CD4-positive, alpha-beta T cell (primary cell): ENCODE measurements at regions not wholly inside any gene's neighbourhood (a gene's known extent, or its start where the extent isn't known, plus 50 kb on each side); places are given as distances from the start of the nearest gene placed in this dataset.

ENCODE experiments used
- ATAC-seq: fragments of 200-7000 bp; cut with Tn5 transposase; one replicate; pipeline ENCODE4 v1.10.0; 2022; ENCODE audit warnings: mild to moderate bottlenecking; ENCODE audit not compliant: poor library complexity
- CTCF ChIA-PET: fragments of 350-600 bp; sonication (Branson Sonifier 250); formaldehyde crosslinking; loops from one replicate; lab custom pipeline; 2021; ENCODE audit warnings: antibody characterized with exemption, inconsistent platforms; lab: Charles Lee
- POLR2A ChIA-PET: fragments of 350-600 bp; sonication (Branson Sonifier 250); formaldehyde crosslinking; loops from one replicate; lab custom pipeline; 2021; ENCODE audit warnings: antibody characterized with exemption, inconsistent platforms; lab: Charles Lee
- DNase-seq, 14 experiments: peaks; one replicate each; pipeline ENCODE4 v3.0.0-alpha.2; 2013 to 2020; ENCODE audit warnings: mixed read lengths in 2 of 14
- H3K27ac ChIP-seq, 2 donors: one replicate each; pipeline versions ENCODE4 v1.5.1 to v1.7.0; 2013; ENCODE audit warnings: low read length in 2 of 2, low read depth in 1 of 2, mild to moderate bottlenecking in 1 of 2
- H3K27me3 ChIP-seq, 2 experiments: 1 replicate in 1 of 2; 2 replicates in 1 of 2; pipeline versions ENCODE4 v1.6.1 to v1.7.0; 2013; ENCODE audit warnings: low read length in 2 of 2, control low read depth in 1 of 2, mild to moderate bottlenecking in 1 of 2, moderate library complexity in 1 of 2; ENCODE audit not compliant: insufficient read depth in 2 of 2, control insufficient read depth in 1 of 2
- H3K36me3 ChIP-seq: one replicate; pipeline ENCODE4 v1.6.1; 2013; ENCODE audit warnings: low read length, control low read depth; ENCODE audit not compliant: insufficient read depth
- H3K4me1 ChIP-seq: one replicate; pipeline ENCODE4 v1.6.1; 2013; ENCODE audit warnings: low read length, control low read depth; ENCODE audit not compliant: insufficient read depth
- H3K4me3 ChIP-seq: one replicate; pipeline ENCODE4 v1.5.1; 2013; ENCODE audit warnings: mild to moderate bottlenecking, low read length, moderate library complexity
- H3K9me3 ChIP-seq, 2 experiments: 1 replicate in 1 of 2; 2 replicates in 1 of 2; pipeline versions ENCODE4 v1.6.1 to v1.7.0; 2013; ENCODE audit warnings: low read length in 2 of 2, mild to moderate bottlenecking in 2 of 2, control low read depth in 1 of 2, moderate library complexity in 1 of 2; ENCODE audit not compliant: control insufficient read depth in 1 of 2, insufficient read depth in 1 of 2
- H3K27ac Mint-ChIP-seq: one replicate; pipeline ENCODE4 v1.8.0; 2020; ENCODE audit warnings: mixed read lengths
- H3K27me3 Mint-ChIP-seq: one replicate; pipeline ENCODE4 v1.8.0; 2021; ENCODE audit warnings: mixed read lengths
- H3K36me3 Mint-ChIP-seq: one replicate; pipeline ENCODE4 v1.8.0; 2021; ENCODE audit warnings: low read depth, mixed read lengths
- H3K4me1 Mint-ChIP-seq: one replicate; pipeline ENCODE4 v1.8.0; 2021; ENCODE audit warnings: low read depth, mixed read lengths
- H3K4me3 Mint-ChIP-seq: one replicate; pipeline ENCODE4 v1.8.0; 2020; ENCODE audit warnings: mild to moderate bottlenecking, mixed read lengths
- H3K9me3 Mint-ChIP-seq: one replicate; pipeline ENCODE4 v1.8.0; 2020; ENCODE audit warnings: mixed read lengths
- CTCF ChIP-seq: fragments of 200-600 bp; IDR thresholded peaks from one replicate; pipeline ENCODE4 v1.8.0; 2022; ENCODE audit warnings: antibody characterized with exemption, mild to moderate bottlenecking
- intact Hi-C, 2 experiments: fragments of 100-400 bp; cut with DNase I in 1 of 2; cut with micrococcal nuclease in 1 of 2; formaldehyde crosslinking; loops; one replicate each; pipeline versions ENCODE4 v1.15.1 to v1.9.0; 2023 to 2025; cut with DNase I, micrococcal nuclease

- H3K36me3 Mint-ChIP-seq: no peaks in the 10 kb centered on the region
- DNase-seq (no peak), ATAC-seq (no peak)
- no peak overlapping the region for H3K27ac Mint-ChIP-seq
- Histone ChIP-seq H3K27me3 (peaks cover 4 to 5% of the 10 kb centered on the region in 2 experiments), H3K4me1 (peaks cover 9% of the 10 kb centered on the region), H3K27ac (no peak overlapping the region), H3K36me3 (no peaks in the 10 kb centered on the region), H3K9me3 (no peaks in the 10 kb centered on the region), H3K4me3 (no peak overlapping the region)
- no peak for TF ChIP-seq CTCF
- ChIA-PET CTCF (interaction anchor here (0.6 kb wide), 1 partner anchor 1174 kb away, joined by 3 read pairs; no protein-coding TSS in a partner anchor), POLR2A (no interaction called here)
- intact Hi-C loops: loop anchor here in 1 of 2 experiments (5.0 kb wide), 1 partner anchor 428 kb away; no protein-coding TSS in a partner anchor
- H3K4me1 Mint-ChIP-seq: peaks cover 11% of the 10 kb centered on the region
- no peak overlapping the region for H3K4me3 Mint-ChIP-seq
- no peaks in the 10 kb centered on the region for H3K9me3 Mint-ChIP-seq
- H3K27me3 Mint-ChIP-seq: peaks cover 27% of the 10 kb centered on the region
These were observed 57.9 kb upstream of the SYT13 start for GRCh38 chr11:45344028-45344427.

- CTCF ChIA-PET: no interaction called here
- POLR2A ChIA-PET: no interaction called here
- Mint-ChIP-seq H3K9me3 (no peaks in the 10 kb centered on the region), H3K27ac (no peak overlapping the region), H3K4me3 (no peak overlapping the region), H3K36me3 (no peaks in the 10 kb centered on the region), H3K4me1 (peaks cover 11% of the 10 kb centered on the region), H3K27me3 (peaks cover 27% of the 10 kb centered on the region)
- Histone ChIP-seq H3K4me3 (no peak overlapping the region), H3K27me3 (peaks cover 4 to 5% of the 10 kb centered on the region in 2 experiments), H3K4me1 (peaks cover 9% of the 10 kb centered on the region), H3K9me3 (no peaks in the 10 kb centered on the region), H3K27ac (no peak overlapping the region), H3K36me3 (no peaks in the 10 kb centered on the region)
- no peak for TF ChIP-seq CTCF
- intact Hi-C loops: loop anchor here in 1 of 2 experiments (5.0 kb wide), 1 partner anchor 429 kb away; no protein-coding TSS in a partner anchor
- ATAC-seq: no peak
- DNase-seq: no peak
These were observed 57.3 kb upstream of the SYT13 start for GRCh38 chr11:45343444-45343843.

- H3K9me3 ChIP-seq: no peaks in the 10 kb centered on the region
- peaks cover 4 to 5% of the 10 kb centered on the region in 2 experiments for H3K27me3 ChIP-seq
- ChIA-PET POLR2A (no interaction called here), CTCF (interaction anchor here (0.6 kb wide), 1 partner anchor 662 kb away, joined by 4 read pairs; no protein-coding TSS in a partner anchor)
- no peak overlapping the region for H3K27ac ChIP-seq
- no peaks in the 10 kb centered on the region for H3K36me3 ChIP-seq
- H3K4me1 Mint-ChIP-seq: peaks cover 11% of the 10 kb centered on the region
- no peaks in the 10 kb centered on the region for H3K36me3 Mint-ChIP-seq
- no peak overlapping the region for H3K4me3 Mint-ChIP-seq
- DNase-seq: no peak
- H3K27me3 Mint-ChIP-seq: peaks cover 24% of the 10 kb centered on the region
- H3K27ac Mint-ChIP-seq: no peak overlapping the region
- peaks cover 9% of the 10 kb centered on the region for H3K4me1 ChIP-seq
- H3K4me3 ChIP-seq: no peak overlapping the region
- no peak for ATAC-seq
- H3K9me3 Mint-ChIP-seq: no peaks in the 10 kb centered on the region
- intact Hi-C loops: loop anchor here (2.0 to 5.0 kb wide), 2 partner anchors 13 to 431 kb away; no protein-coding TSS in a partner anchor
- TF ChIP-seq CTCF: no peak
These were observed 55.2 kb upstream of the SYT13 start for GRCh38 chr11:45341372-45341771.
